Activated naive CD8-positive, alpha-beta T cell (primary cell): ENCODE measurements at regions not wholly inside any gene's neighbourhood (a gene's known extent, or its start where the extent isn't known, plus 50 kb on each side); places are given as distances from the start of the nearest gene placed in this dataset.
"Not testable (repeated sequence)": the region's sequence is repeated elsewhere in the genome, so short reads cannot be mapped to it uniquely, and the experiment has no call there.

ENCODE experiments used
- H3K27ac Mint-ChIP-seq: one replicate; pipeline ENCODE4 v1.8.0; 2021; ENCODE audit warnings: mixed read lengths
- H3K27me3 Mint-ChIP-seq: one replicate; pipeline ENCODE4 v1.8.0; 2021; ENCODE audit warnings: mixed read lengths
- H3K36me3 Mint-ChIP-seq: one replicate; pipeline ENCODE4 v1.8.0; 2021; ENCODE audit warnings: mixed read lengths
- H3K4me1 Mint-ChIP-seq: one replicate; pipeline ENCODE4 v1.8.0; 2021; ENCODE audit warnings: low read depth, mixed read lengths
- H3K4me3 Mint-ChIP-seq: one replicate; pipeline ENCODE4 v1.8.0; 2021; ENCODE audit warnings: mild to moderate bottlenecking, mixed read lengths
- H3K9me3 Mint-ChIP-seq: one replicate; pipeline ENCODE4 v1.8.0; 2021; ENCODE audit warnings: low read depth, mixed read lengths

DNA sequence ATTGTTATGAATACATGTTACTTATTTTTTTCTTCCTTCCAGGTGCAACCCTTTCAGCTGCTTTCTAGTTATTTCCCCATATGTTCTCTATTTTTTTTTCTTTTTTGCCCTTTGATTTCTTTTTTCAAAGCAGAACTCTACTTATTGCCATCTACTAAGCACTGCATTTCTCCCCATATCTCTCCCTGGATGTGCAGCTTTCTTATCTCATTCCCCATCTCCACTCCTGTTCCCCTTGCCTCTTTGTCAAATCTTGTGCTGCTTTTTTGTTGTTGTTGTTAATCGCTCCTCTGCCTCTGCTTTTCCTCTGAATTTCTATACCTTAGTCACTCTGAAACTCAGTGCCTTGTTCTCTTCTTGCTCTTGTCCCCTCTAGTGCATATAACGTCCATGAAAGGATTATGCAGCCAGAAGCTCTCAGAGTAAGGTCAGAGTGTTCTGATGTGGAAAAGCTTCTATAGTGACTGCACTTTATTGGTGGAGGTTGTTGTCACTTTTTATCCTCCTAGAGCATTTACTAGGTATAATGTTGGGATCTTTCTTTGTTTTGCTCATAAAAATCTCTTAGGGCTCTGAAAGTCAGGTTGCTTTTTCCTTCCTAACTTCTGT, 51.1 kb upstream of the JADE1 start:
- H3K4me3 Mint-ChIP-seq = no peak overlapping the region
- no peaks in the 10 kb centered on the region for H3K9me3 Mint-ChIP-seq
- H3K27me3 Mint-ChIP-seq = no peaks in the 10 kb centered on the region
- no peaks in the 10 kb centered on the region for H3K36me3 Mint-ChIP-seq
- H3K4me1 Mint-ChIP-seq = no peaks in the 10 kb centered on the region
- H3K27ac Mint-ChIP-seq = no peak overlapping the region

DNA sequence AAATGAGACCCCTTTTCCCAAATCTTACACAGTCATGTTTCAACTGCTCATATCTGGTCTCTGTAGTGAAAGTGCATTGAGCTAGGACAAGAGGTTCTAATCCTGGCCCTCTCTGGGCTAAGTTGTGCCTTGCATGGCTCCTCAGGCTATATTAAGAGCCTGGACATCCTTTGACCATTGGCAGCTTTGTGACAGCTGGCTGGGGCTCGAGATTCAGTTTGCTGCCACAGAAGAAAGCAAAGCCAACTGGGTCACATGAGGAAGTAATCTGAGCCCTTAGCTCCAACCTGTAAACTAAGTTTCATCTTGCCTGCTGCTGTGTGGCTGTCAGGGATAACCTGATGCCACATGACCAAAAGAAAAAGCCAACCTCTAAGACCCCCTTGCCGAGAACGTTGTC, 51.8 kb upstream of the JADE1 start:
- H3K4me3 Mint-ChIP-seq = no peak overlapping the region
- no peak overlapping the region for H3K27ac Mint-ChIP-seq
- no peaks in the 10 kb centered on the region for H3K4me1 Mint-ChIP-seq
- H3K27me3 Mint-ChIP-seq = no peaks in the 10 kb centered on the region
- no peaks in the 10 kb centered on the region for H3K9me3 Mint-ChIP-seq
- no peaks in the 10 kb centered on the region for H3K36me3 Mint-ChIP-seq

DNA sequence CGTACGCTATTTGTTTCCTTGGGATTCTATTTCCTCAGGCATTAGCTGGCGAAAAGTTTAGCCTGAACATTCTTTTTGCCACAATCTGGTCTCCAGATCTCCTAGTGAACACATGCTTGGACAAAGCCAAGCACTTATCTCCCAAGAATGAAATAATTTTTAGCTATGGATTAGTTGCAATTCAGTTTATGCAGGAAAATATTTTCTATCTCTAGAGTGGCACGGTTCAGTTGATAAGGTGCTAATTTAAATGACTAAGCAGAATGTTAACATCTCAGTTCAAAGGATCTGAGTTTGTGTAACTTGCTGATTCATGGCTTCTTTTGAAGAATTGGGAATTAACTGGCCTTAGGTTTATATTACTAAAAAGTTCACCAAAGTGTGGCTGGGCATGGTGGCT, 58.1 kb upstream of the JADE1 start:
- no peaks in the 10 kb centered on the region for H3K27me3 Mint-ChIP-seq
- no peaks in the 10 kb centered on the region for H3K4me1 Mint-ChIP-seq
- no peaks in the 10 kb centered on the region for H3K36me3 Mint-ChIP-seq
- no peak overlapping the region for H3K4me3 Mint-ChIP-seq
- no peaks in the 10 kb centered on the region for H3K9me3 Mint-ChIP-seq
- no peak overlapping the region for H3K27ac Mint-ChIP-seq

DNA sequence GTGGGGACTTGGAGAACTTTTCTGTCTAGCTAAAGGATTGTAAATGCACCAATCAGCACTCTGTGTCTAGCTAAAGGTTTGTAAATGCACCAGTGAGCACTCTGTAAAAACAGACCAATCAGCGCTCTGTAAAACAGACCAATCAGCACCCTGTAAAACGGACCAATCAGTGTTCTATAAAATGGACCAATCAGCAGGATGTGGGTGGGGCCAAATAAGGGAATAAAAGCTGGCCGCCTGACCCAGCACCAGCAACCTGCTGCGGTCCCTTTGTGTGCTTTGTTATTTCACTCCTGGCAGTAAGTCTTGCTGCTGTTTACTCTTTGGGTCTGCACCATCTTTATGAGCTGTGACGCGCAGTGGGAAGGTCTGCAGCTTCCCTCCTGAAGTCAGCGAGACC, 67.8 kb upstream of the JADE1 start:
- H3K9me3 Mint-ChIP-seq, H3K4me3 Mint-ChIP-seq, H3K4me1 Mint-ChIP-seq, H3K36me3 Mint-ChIP-seq, H3K27me3 Mint-ChIP-seq, H3K27ac Mint-ChIP-seq: not testable (repeated sequence)

DNA sequence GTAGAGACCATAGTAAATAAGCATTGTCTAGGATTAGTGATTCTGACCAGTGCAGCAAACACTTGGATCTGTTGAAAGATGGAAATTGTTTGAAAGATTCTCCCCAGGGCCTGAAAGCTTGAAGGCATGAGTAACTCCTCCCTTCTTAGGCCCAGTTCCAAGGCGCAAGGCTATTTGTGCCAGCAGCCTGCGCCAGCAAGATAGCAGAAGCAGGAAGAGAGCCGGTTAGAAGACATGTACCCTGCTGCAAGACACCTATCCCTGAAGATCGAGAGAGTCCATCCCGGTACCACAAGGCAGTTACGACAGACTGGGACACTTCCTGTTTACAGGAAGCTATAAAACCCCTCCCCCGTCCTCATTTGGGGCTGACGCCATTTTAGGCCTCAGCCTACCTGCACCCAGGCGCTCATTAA, 72.4 kb upstream of the JADE1 start:
- H3K4me1 Mint-ChIP-seq = no peaks in the 10 kb centered on the region
- no peak overlapping the region for H3K27ac Mint-ChIP-seq
- no peak overlapping the region for H3K4me3 Mint-ChIP-seq
- H3K27me3 Mint-ChIP-seq = no peaks in the 10 kb centered on the region
- no peaks in the 10 kb centered on the region for H3K36me3 Mint-ChIP-seq
- H3K9me3 Mint-ChIP-seq = no peaks in the 10 kb centered on the region

DNA sequence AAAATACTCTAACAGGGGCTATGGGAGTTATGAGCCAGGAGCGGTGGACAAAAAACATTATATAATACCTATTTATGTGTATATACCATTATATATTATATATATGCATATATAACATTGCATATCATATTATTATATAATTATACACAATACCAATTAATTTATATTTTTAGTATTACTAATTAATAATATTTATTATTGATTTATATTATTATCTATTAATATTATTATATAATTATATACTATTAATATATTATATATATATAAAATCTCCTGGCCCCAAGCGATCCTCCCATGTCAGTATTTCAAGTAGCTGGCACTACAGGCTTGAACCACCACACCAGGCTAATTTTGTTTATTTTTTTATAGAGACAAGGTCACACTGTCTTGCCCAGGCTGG, 73.8 kb upstream of the JADE1 start:
- Mint-ChIP-seq H3K27ac (no peak overlapping the region), H3K27me3 (no peaks in the 10 kb centered on the region), H3K36me3 (no peaks in the 10 kb centered on the region), H3K4me3 (no peak overlapping the region), H3K9me3 (no peaks in the 10 kb centered on the region), H3K4me1 (no peaks in the 10 kb centered on the region)

- H3K4me1 Mint-ChIP-seq = no peaks in the 10 kb centered on the region
- H3K9me3 Mint-ChIP-seq = no peaks in the 10 kb centered on the region
- no peaks in the 10 kb centered on the region for H3K27me3 Mint-ChIP-seq
- no peak overlapping the region for H3K27ac Mint-ChIP-seq
- H3K4me3 Mint-ChIP-seq = no peak overlapping the region
- no peaks in the 10 kb centered on the region for H3K36me3 Mint-ChIP-seq
Observed at GRCh38 chr4:128728190-128728589, 81.3 kb upstream of the JADE1 start.

GRCh38 chr4:128727658-128728057, 81.8 kb upstream of the JADE1 start:
- Mint-ChIP-seq H3K27me3 (no peaks in the 10 kb centered on the region), H3K36me3 (no peaks in the 10 kb centered on the region), H3K27ac (no peak overlapping the region), H3K4me1 (no peaks in the 10 kb centered on the region), H3K9me3 (no peaks in the 10 kb centered on the region), H3K4me3 (no peak overlapping the region)

- H3K4me1 Mint-ChIP-seq = no peaks in the 10 kb centered on the region
- H3K36me3 Mint-ChIP-seq = no peaks in the 10 kb centered on the region
- no peak overlapping the region for H3K4me3 Mint-ChIP-seq
- H3K27me3 Mint-ChIP-seq = no peaks in the 10 kb centered on the region
- no peaks in the 10 kb centered on the region for H3K9me3 Mint-ChIP-seq
- no peak overlapping the region for H3K27ac Mint-ChIP-seq
Observed at GRCh38 chr4:128725405-128726055, 84.0 kb upstream of the JADE1 start.

DNA sequence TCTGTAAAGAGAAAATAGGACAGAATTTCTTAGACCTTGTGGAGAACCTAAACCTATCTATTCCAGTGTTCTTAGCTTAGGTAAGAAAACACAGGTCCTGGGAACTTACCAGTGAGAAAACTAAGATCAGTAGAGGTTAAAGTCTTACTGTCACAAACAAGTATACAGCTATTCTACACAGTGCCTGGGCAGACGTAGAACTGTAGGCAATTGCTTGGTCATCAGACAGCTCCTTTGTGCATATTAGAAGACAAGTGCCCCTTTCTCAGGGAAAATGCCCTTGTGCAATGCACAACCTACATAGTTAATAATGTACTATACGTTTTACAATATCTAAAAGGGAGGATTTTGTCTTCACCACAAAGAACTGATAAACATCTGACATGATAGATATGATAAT, 86.6 kb upstream of the JADE1 start:
- Mint-ChIP-seq H3K4me3 (no peak overlapping the region), H3K4me1 (no peaks in the 10 kb centered on the region), H3K9me3 (no peaks in the 10 kb centered on the region), H3K36me3 (no peaks in the 10 kb centered on the region), H3K27me3 (peaks cover 2% of the 10 kb centered on the region), H3K27ac (no peak overlapping the region)

DNA sequence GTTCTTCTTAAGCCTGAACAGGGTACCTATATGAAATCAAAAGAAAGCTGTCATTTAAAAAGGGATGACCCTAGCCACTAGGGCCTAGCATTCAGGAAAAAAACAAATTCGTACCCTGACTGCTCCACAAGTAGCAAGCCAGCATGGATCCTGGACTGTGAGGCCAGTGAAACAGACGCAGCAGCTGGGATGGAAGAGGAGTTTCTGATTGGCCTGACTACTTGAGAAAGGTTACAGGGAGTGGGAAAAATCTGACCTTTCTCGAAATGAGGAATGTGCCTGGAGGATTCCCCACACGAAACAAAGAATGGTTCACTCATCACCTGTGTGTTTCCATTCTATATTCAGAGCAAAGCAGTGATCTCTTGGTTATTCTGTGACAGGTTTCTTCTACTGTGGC, 87.6 kb upstream of the JADE1 start:
- no peaks in the 10 kb centered on the region for H3K36me3 Mint-ChIP-seq
- H3K4me1 Mint-ChIP-seq = no peaks in the 10 kb centered on the region
- H3K4me3 Mint-ChIP-seq = no peak overlapping the region
- H3K9me3 Mint-ChIP-seq = no peaks in the 10 kb centered on the region
- no peak overlapping the region for H3K27ac Mint-ChIP-seq
- peaks cover 2% of the 10 kb centered on the region for H3K27me3 Mint-ChIP-seq

DNA sequence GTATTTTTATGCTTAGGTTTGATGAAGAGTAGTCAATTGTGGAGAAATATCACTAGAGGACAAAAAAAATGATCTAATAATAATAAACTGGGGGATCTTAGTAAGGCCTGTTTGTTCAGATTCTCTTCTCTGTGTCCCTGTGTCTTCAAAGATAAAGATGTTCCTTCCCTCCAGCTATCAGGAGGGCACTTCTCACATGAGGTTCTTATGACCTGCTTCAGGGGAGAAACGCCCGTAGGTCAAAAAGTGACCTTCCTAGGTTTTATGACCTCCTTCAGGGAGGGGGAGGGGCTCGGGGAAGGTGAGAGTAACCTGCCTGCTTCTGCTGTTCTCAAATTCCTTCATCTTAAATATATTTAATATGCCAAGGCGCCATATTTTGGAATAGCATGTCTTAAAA, 89.2 kb upstream of the JADE1 start:
- H3K9me3 Mint-ChIP-seq = no peaks in the 10 kb centered on the region
- H3K27ac Mint-ChIP-seq = no peak overlapping the region
- H3K4me1 Mint-ChIP-seq = no peaks in the 10 kb centered on the region
- H3K4me3 Mint-ChIP-seq = no peak overlapping the region
- H3K36me3 Mint-ChIP-seq = no peaks in the 10 kb centered on the region
- peaks cover 2% of the 10 kb centered on the region for H3K27me3 Mint-ChIP-seq

- Mint-ChIP-seq H3K36me3 (peaks cover 2% of the 10 kb centered on the region), H3K4me3 (no peak overlapping the region), H3K27ac (no peak overlapping the region), H3K9me3 (no peaks in the 10 kb centered on the region), H3K27me3 (peaks cover 2% of the 10 kb centered on the region), H3K4me1 (no peaks in the 10 kb centered on the region)
Observed at GRCh38 chr4:128718768-128719167, 90.7 kb upstream of the JADE1 start.

DNA sequence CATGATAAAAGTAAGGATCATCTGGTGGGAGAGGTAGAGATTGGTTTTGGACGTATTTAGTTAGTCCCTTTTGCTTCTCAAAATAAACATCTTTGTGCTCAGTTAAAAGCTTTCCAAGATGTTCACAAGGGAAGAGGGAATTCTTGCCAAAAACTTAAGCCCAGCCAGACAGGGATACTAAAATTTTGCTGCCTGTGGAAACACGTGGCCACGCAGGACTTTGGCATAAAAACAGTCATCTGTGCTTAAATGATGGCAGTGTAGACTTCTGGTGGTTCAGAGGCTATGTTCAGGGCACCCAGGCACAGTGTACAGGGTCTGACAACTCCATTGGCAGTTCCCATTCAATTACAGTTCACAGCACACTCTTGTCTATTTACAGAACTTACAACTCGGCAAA, 93.2 kb upstream of the JADE1 start:
- Mint-ChIP-seq H3K27me3 (peaks cover 2% of the 10 kb centered on the region), H3K36me3 (peaks cover 2% of the 10 kb centered on the region), H3K9me3 (no peaks in the 10 kb centered on the region), H3K4me1 (peaks cover 4% of the 10 kb centered on the region), H3K27ac (no peak overlapping the region), H3K4me3 (no peak overlapping the region)

GRCh38 chr4:128715616-128716015, 93.9 kb upstream of the JADE1 start:
- Mint-ChIP-seq H3K27me3 (peaks cover 2% of the 10 kb centered on the region), H3K9me3 (no peaks in the 10 kb centered on the region), H3K36me3 (peaks cover 2% of the 10 kb centered on the region), H3K27ac (no peak overlapping the region), H3K4me1 (peaks cover 4% of the 10 kb centered on the region), H3K4me3 (no peak overlapping the region)

- Mint-ChIP-seq H3K4me1 (peaks cover 16% of the 10 kb centered on the region), H3K9me3 (no peaks in the 10 kb centered on the region), H3K27me3 (no peaks in the 10 kb centered on the region), H3K4me3 (no peak overlapping the region), H3K27ac (no peak overlapping the region), H3K36me3 (peaks cover 2% of the 10 kb centered on the region)
Observed at GRCh38 chr4:128711361-128711760, 98.1 kb upstream of the JADE1 start.
